Fibroblast of pulmonary artery (primary cell): ENCODE measurements at regions not wholly inside any gene's neighbourhood (a gene's known extent, or its start where the extent isn't known, plus 50 kb on each side); places are given as distances from the start of the nearest gene placed in this dataset.

Experiments used
- DNase-seq: peaks from one replicate; pipeline ENCODE4 v3.0.0-alpha.2; 2010; ENCODE audit warnings: low read depth
- H3K4me3 ChIP-seq: replicated peaks from 2 replicates; pipeline ENCODE4 v1.5.1; 2011; ENCODE audit warnings: low read depth, mild to moderate bottlenecking, control low read depth, low read length, moderate library complexity
- TF ChIP-seq, protein P1 (sequence below): IDR thresholded peaks from 2 replicates; pipeline ENCODE4 v1.5.1; 2011; ENCODE audit warnings: mild to moderate bottlenecking, control low read depth, low read length, inconsistent platforms; ENCODE audit errors: missing control alignments

DNA sequence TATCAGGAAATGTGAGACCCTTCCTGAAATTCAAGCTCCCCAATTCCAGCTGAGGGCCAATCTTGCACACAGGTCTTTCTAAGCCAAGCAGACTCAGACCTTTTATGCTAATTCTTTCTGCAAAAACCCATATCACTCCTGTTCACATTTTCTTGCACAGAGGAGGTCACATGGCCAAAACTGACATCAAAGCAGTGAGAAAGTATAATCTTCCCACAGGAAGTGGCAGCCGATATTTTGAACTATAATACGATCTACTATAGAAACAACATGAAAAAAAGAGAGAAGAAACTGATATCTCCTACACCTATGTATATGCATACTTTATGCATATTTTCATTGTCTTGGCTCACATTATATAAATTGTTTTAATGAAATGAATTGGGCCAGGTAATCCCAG lies 132.9 kb upstream of the SSTR1 start:
- H3K4me3 ChIP-seq: no peak overlapping the region
- DNase-seq: no peak
- TF ChIP-seq, protein P1, sequence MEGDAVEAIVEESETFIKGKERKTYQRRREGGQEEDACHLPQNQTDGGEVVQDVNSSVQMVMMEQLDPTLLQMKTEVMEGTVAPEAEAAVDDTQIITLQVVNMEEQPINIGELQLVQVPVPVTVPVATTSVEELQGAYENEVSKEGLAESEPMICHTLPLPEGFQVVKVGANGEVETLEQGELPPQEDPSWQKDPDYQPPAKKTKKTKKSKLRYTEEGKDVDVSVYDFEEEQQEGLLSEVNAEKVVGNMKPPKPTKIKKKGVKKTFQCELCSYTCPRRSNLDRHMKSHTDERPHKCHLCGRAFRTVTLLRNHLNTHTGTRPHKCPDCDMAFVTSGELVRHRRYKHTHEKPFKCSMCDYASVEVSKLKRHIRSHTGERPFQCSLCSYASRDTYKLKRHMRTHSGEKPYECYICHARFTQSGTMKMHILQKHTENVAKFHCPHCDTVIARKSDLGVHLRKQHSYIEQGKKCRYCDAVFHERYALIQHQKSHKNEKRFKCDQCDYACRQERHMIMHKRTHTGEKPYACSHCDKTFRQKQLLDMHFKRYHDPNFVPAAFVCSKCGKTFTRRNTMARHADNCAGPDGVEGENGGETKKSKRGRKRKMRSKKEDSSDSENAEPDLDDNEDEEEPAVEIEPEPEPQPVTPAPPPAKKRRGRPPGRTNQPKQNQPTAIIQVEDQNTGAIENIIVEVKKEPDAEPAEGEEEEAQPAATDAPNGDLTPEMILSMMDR: no peak

DNA sequence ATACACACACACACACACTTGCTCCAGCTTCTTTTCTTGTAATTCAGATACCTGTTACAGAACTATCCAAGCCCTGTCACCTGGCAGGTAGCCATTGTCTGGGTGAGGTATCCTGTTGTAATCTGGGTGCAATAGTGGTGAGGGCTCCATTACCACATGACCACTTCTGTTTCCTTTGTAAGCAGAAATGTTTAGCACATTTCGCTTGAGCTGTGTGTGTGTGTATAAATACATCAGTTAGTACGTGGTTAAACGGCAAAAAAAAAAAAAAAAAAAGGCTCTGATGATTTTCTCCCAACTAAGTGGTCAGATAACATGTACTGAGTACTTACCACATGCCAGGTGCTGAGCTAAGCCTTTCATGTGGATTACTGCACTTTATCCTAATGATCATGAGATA lies 129.3 kb upstream of the SSTR1 start:
- DNase-seq: no peak
- TF ChIP-seq, protein P1: no peak
- H3K4me3 ChIP-seq: no peak overlapping the region

DNA sequence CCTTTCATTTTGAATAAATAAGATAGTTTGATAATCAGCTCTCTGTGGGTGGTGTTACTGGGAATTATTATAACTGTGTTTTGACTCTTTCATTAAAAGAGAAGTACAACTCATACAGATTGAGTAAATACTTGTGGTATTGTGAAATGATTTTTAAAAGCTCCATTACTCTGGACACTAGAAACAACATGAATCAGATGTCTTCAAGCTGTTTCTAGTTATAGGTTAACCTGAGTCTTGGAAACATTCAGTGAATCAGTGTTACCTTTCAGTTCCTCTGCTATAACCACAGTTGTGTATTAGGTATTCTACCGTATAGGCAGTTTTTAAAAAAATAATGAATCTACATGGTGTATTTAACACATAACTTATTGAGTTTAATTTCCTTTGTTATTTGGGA lies 128.4 kb upstream of the SSTR1 start:
- H3K4me3 ChIP-seq: no peak overlapping the region
- DNase-seq: no peak
- TF ChIP-seq, protein P1: no peak

DNA sequence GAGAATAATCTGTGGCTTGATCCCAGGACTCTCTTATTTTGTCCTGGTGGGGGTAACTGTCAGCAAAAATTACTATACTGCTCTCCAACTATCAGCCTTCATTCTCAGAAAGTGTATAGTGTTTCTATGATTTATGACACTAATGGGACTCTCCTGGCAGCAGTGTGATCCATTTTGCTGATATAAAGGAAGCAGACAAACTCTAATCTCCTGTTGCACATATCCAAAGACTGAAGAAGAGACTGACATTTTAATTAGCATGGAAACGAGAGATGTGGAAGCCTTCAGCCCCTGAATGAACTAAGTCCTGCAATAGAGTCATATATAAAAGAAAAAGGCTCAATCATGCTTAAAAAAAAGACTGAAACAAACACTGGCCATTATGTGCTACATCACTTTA lies 127.8 kb upstream of the SSTR1 start:
- no peak overlapping the region for H3K4me3 ChIP-seq
- TF ChIP-seq, protein P1: no peak
- DNase-seq: no peak

DNA sequence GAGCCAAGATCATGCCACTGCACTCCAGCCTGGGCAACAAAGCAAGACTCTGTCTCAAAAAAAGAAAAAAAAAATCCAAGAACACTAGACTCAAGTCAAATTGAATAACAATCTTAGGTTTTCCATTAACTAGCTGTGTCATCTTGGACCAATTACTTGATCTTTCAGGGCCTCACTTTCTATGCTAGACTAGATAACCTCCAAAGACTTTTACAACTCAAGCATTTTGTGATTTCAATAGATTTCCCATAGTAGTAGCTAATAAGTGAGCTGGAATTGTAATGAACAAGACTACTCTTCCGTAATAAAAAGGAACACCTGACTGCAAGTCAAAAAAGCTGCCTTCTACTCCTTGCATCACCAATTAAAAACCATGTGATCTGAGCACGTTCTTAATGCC lies 127.0 kb upstream of the SSTR1 start:
- TF ChIP-seq, protein P1: no peak
- H3K4me3 ChIP-seq: no peak overlapping the region
- DNase-seq: no peak

DNA sequence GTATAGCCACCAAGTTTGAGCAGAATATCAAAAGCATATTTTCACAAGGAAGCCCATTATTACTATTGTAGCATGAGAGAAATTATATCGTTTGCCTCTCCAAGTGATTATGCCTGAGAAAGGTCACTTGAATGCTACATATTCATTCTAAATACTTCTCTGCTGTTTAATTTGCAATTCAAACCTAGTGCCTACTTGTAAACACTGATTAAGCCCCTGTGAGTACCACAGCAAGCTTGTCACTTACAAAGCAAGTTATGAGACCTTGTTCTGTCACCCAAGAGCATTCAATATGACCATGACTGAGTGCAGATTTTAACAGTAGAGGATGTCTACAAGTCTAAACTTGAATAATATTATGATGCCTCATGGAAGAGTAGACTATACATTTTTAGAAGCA lies 124.7 kb upstream of the SSTR1 start:
- TF ChIP-seq, protein P1: no peak
- H3K4me3 ChIP-seq: no peak overlapping the region

DNA sequence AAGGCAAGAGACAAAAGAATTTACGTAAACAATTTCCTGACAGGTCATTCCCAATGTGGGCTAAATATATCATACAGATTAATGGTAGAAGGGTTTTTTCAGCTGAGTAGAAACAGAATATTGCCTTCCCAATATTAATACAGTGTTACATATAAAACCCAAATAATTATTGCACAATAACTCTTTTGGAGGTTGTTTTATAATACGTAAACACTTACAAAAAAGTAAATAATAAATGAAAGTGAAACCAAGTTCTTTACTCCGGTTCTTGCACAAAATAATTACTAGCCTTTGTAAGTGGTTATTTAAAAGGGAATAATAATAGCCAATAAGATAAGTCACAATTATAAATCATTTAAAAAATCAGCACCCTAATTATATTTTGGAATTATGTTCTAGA lies 118.6 kb upstream of the SSTR1 start:
- H3K4me3 ChIP-seq: no peak overlapping the region
- TF ChIP-seq, protein P1: no peak
- no peak for DNase-seq

More for the DNA sequence above, 124.7 kb upstream of the SSTR1 start:
- no peak for DNase-seq
